Pancreas (tissue), 10 donors: ENCODE measurements at regions not wholly inside any gene's neighbourhood (a gene's known extent, or its start where the extent isn't known, plus 50 kb on each side); places are given as distances from the start of the nearest gene placed in this dataset.

Source experiments
- ATAC-seq, 4 donors: fragments of 200-7000 bp; cut with Tn5 transposase; one replicate each; pipeline versions ENCODE4 v1.8.0 to v1.9.1; 2020; ENCODE audit warnings: mild to moderate bottlenecking in 4 of 4, moderate library complexity in 4 of 4
- DNase-seq, 6 donors: peaks; one replicate each; pipeline ENCODE4 v3.0.0-alpha.2; 2020
- FAIRE-seq: peaks from 2 replicates; lab custom pipeline; 2012; peaks lifted over from hg19 to GRCh38; lab: Jason Lieb, UNC
- H3K27ac ChIP-seq, 4 donors: fragments of 200-600 bp; sonication (generic); 1 replicate in 3 of 4; 2 replicates in 1 of 4; pipeline versions ENCODE4 v1.5.0 to v1.8.0; 2020
- H3K27me3 ChIP-seq, 4 donors: fragments of 200-600 bp; one replicate each; pipeline ENCODE4 v1.8.0; 2021
- H3K36me3 ChIP-seq, 3 donors: fragments of 200-600 bp; sonication (generic) in 1 of 3; one replicate each; pipeline versions ENCODE4 v1.5.0 to v1.8.0; 2020 to 2021
- H3K4me1 ChIP-seq, 3 donors: fragments of 200-600 bp; one replicate each; pipeline ENCODE4 v1.8.0; 2021
- H3K4me3 ChIP-seq, 4 donors: fragments of 200-600 bp; sonication (generic) in 2 of 4; one replicate each; pipeline versions ENCODE4 v1.5.0 to v1.8.0; 2020 to 2021
- H3K9me3 ChIP-seq, 4 donors: fragments of 200-600 bp; one replicate each; pipeline ENCODE4 v1.8.0; 2021
- CTCF ChIP-seq, 4 donors: fragments of 200-600 bp; sonication (generic) in 3 of 4; IDR thresholded peaks; one replicate each; pipeline versions ENCODE4 v1.5.0 to v1.8.0; 2021; ENCODE audit warnings: antibody characterized with exemption in 4 of 4
- WGBS, 2 donors: extraction: QIAGEN DNeasy Blood & Tissue Kit; methylation state at CpG; one replicate each; pipeline ENCODE4 v1.1.7; 2013; 5-methylcytosine and 5-hydroxymethylcytosine counted together
- intact Hi-C, 3 donors: fragments of 100-400 bp; cut with DNase I; formaldehyde crosslinking; loops; one replicate each; pipeline versions ENCODE4 v1.11.1 to v1.14.2; 2022
- donor health status: healthy with polysubstance abuse.
- donor health status: DM: no; HTN: no; CAD: no; lungs with moderate emphysema.
- donor health status: DM: no; HTN: no; CAD: no.
- donor health status: control.
- donor health status: control.
- donor health status: Bipolar disorder and iron deficiency.
- donor health status: DM: yes; HTN: yes; CAD: no.
- donor health status: DM: no; HTN: no; CAD: no.
- donor health status: DM: no; HTN: no; CAD: no.
- donor health status: DM: yes; HTN: yes; CAD: no.

GRCh38 chr6:164025180-164025579 is 610.7 kb downstream of the QKI start:
- H3K27me3 ChIP-seq = no peaks in the 10 kb centered on the region
- no peak overlapping the region for H3K4me3 ChIP-seq
- H3K36me3 ChIP-seq = no peaks in the 10 kb centered on the region
- no peak for FAIRE-seq
- no peak overlapping the region for H3K27ac ChIP-seq
- no peak for TF ChIP-seq CTCF (IDR thresholded peaks at IDR 0.05)
- no peak for ATAC-seq
- no peaks in the 10 kb centered on the region for H3K4me1 ChIP-seq
- H3K9me3 ChIP-seq = no peaks in the 10 kb centered on the region
- intact Hi-C loops = no loop called here
- DNase-seq = no peak
- 69 to 76% methylated on average over 6 of the region's 6 CpGs for WGBS, 2 donors

- no peaks in the 10 kb centered on the region for H3K27me3 ChIP-seq
- no peaks in the 10 kb centered on the region for H3K9me3 ChIP-seq
- ATAC-seq = no peak
- H3K27ac ChIP-seq = no peak overlapping the region
- H3K36me3 ChIP-seq = no peaks in the 10 kb centered on the region
- no peaks in the 10 kb centered on the region for H3K4me1 ChIP-seq
- H3K4me3 ChIP-seq = no peak overlapping the region
- DNase-seq = no peak
- intact Hi-C loops = no loop called here
- WGBS, 2 donors = 43 to 49% methylated on average over 7 of the region's 7 CpGs
- no peak for FAIRE-seq
- TF ChIP-seq CTCF (IDR thresholded peaks at IDR 0.05) = no peak
Observed at GRCh38 chr6:164023535-164023934, 609.0 kb downstream of the QKI start.

GRCh38 chr6:164022632-164023031 is 608.1 kb downstream of the QKI start:
- no peaks in the 10 kb centered on the region for H3K36me3 ChIP-seq
- H3K4me3 ChIP-seq = no peak overlapping the region
- no peak for ATAC-seq
- WGBS, 2 donors = 57 to 65% methylated on average over 13 of the region's 13 CpGs
- intact Hi-C loops = no loop called here
- TF ChIP-seq CTCF (IDR thresholded peaks at IDR 0.05) = no peak
- no peaks in the 10 kb centered on the region for H3K4me1 ChIP-seq
- no peak overlapping the region for H3K27ac ChIP-seq
- DNase-seq = no peak
- no peak for FAIRE-seq
- H3K9me3 ChIP-seq = no peaks in the 10 kb centered on the region
- H3K27me3 ChIP-seq = no peaks in the 10 kb centered on the region

- H3K27me3 ChIP-seq = no peaks in the 10 kb centered on the region
- FAIRE-seq = no peak
Observed at GRCh38 chr6:164021589-164022250, 607.2 kb downstream of the QKI start.

More at GRCh38 chr6:164021589-164022250, 607.2 kb downstream of the QKI start:
- H3K4me3 ChIP-seq = no peak overlapping the region
- intact Hi-C loops = no loop called here
- 53 to 66% methylated on average over 14 of the region's 14 CpGs for whole genome bisulfite sequencing, 2 donors
- no peak for TF ChIP-seq CTCF (IDR thresholded peaks at IDR 0.05)
- DNase-seq = no peak
- no peak for ATAC-seq
- H3K36me3 ChIP-seq = no peaks in the 10 kb centered on the region
- H3K27ac ChIP-seq = no peak overlapping the region
- no peaks in the 10 kb centered on the region for H3K9me3 ChIP-seq
- no peaks in the 10 kb centered on the region for H3K4me1 ChIP-seq
